ENCODE measurements at regions not wholly inside any gene's neighbourhood (a gene's known extent, or its start where the extent isn't known, plus 50 kb on each side); places are given as distances from the start of the nearest gene placed in this dataset.

DNA sequence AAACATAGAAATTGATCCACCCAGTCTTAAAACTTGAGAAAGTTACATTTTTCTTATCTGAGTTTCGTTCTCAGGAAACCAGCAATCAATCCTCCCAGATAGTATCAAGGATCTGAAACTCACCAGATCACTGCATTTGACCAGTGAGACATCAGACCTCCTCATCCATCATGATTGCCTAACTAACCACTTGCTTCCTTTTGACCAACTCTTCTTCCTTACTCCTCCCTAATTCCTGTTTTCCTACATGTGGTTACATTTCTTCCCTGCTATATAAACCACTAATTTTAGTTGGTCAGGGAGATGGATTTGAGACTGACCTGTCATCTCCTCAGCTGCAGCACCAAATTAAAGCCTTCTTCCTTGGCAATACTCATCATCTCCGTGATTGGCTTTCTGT lies 357.1 kb upstream of the POU3F2 start:
- DNase-seq, result no peak

DNA sequence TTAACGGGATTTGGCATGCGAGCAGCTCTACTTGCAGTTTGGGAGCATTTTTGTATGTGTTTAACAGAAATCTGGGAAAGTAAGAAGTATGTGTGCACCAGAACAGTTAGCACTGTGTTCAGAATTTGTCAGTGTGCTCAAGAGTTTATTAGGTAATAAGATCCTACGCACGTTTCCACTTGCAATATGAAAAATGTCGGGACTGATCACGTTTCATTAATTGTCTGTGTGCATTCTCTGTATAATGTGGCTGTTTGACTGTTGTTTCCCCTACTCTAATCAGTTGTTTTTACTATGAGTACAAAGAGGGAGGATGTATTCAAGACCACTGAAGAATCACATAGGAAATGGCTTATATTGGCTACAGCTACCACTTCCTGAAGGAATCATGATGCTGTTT lies 349.7 kb upstream of the POU3F2 start:
- DNase-seq, result no peak

DNA sequence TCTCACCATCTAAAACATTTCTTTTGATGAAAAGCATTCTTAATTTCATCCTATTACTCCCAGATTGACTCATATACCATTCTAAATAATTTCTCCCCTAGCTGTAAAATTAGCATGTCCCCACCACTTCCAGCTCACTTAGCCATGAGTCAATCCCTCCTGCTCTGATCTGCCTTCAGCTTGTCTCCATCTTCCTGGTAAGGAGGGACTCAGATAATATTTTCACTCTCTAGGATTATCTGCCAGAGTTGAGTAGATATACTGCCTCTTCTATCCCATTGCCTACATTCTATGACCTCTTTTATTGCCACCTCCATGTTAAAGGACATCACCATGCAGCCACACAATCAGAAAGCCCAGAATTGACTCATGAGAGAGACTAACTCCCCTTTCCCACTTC lies 348.8 kb upstream of the POU3F2 start:
- no peak for DNase-seq

DNA sequence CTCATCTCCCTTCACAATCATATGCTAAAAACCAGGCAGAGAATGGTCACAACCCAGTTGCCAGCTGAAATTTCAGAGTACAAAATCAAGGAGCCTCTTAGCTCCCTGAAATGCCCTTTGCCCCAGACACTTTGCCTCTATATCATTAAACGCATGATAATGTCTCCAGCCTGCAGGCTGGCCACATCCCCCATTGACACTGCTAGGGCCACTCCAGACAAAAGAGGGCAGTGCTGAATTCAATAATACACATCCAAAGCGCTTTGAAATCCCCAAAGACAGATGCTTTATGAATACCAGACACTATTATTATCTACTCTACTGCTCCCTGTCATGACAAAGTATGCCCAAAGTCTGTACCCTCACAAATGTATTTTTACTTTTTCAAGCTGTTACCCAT lies 348.3 kb upstream of the POU3F2 start:
- DNase-seq, result no peak

DNA sequence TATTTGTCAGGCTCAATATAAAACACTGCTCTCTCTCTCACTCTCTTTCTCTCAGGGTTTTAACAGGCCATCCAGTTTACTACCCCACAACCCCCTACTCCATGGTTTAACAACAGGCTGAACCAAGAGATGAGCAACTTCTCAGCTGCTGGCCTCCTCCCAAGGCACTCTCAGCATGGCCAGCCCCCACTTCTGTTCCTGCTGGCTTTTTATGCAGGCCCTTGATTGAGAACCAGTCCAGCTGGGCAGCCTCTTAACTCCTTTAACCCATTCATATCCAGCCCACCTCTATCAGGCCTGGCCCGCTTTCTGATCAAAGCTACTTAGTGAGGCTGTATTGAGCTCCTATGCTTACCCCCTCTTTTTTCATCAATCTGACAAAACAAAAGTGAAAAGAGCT lies 346.8 kb upstream of the POU3F2 start:
- peak; percentile 71 for DNase-seq

DNA sequence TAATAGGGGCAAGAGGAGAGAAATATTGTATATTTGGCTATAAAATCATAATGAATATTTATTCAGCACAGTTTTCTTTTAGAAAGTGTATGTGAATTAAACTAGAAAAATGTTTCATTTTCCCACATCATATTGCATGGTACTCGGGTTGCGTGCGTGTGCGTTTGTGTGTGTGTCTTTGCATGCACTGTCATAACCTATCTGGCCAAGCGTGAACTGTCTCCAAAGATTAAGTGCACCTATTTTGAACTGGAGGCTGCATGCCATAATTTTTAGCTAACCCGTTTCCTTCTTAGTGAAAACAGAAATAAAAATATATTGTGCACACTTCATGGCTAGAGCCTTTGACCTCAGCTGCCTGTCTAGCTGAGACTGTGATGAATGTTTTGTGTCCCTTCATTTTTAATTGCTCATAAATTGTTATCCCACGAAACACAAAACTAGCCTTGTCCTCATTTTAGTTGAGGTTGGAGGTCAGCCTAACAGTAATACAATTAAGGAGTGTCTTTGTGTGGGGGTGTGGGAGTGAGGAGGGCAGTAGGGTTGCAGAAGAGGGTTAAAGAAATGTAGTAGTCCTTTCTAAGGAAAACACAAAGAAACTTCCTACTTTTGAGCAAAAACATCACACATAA lies 336.1 kb upstream of the POU3F2 start:
- no peak for DNase-seq

DNA sequence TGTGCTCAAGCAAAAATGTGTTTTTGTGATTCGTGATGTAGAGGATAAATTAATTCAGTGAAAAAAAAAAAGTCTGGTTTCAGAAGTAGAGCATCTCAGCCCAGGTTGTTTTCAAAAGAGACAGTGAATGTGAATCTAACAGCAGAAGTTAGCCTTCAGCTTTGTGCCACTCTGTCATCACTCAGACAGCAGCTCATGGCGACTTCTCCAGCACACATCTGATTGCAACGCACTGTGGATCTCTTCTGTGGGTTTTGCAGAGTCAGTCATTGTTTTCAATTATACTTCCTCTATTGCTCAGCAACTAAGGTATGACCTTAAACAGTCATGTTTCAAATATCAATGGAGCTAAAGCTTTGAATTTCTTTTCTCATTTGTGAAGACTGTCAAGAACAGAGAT lies 335.5 kb upstream of the POU3F2 start:
- no peak for DNase-seq

DNA sequence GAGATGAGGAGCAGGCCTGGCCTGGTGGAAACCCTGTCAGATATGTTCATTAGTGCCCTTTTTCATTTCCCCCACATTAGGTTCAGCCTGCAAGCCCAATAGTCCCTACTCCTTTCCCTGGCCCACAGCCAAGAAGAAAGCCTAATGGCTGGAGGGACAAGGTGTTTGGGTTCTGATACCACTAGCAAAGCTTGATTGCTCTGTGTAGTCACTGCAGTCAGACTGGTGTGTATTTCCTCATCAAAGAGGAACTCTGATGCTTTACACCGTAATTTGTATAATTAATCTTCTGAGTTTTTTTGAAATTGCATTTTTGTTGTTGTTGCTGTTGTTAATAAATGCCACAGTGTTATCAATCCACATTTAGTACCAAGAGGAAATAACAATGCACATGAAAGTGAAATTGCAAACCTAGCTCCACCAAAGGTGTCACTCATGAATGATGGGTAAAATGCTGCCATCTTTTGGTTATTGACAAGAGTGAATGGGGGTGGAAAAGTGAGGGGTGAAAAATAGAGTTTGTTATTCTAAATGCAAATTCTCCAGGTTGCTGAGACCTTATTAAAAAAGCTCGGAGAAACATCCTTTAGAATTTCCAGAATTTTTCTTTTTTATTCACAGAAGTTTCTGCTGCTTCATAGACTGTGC lies 320.2 kb upstream of the POU3F2 start:
- DNase-seq, result peak; percentile 14

DNA sequence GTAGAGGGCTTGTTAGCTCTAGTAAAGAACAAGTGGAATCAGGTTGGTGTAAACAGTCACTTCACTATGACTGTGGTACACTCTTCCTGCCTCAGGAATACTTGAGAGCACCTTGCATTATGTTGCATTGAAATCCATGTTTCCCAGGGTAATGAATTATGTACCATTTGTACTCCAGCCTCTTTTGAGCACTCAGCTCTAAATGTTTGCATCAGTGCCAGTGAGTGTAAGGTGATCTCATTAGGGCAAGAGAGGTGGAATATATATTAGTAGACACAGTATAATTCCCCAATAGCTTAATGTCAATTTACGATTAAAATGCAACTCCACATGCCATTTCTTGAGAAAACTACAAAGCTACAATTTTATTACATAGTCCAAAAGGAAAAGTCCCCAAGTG lies 319.6 kb upstream of the POU3F2 start:
- DNase-seq, result no peak

DNA sequence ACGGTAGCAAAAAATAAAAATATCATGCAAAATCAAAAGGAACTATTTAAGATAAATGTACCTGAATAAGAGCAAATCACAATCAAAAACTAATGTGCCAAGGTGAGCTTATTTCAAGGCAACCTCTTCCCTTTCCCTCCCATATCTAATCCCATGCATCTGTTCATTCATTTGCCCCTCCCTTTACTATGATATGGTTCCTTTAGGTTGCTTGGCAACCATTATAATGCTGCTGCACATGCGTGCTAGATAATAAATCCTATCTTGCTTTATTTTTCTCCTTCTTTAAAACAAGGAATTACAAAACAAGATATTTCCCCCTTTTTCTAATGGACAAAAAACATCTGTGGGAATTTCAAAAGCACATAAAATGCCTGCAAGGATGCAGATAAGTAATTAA lies 318.2 kb upstream of the POU3F2 start:
- DNase-seq, result peak; percentile 93

DNA sequence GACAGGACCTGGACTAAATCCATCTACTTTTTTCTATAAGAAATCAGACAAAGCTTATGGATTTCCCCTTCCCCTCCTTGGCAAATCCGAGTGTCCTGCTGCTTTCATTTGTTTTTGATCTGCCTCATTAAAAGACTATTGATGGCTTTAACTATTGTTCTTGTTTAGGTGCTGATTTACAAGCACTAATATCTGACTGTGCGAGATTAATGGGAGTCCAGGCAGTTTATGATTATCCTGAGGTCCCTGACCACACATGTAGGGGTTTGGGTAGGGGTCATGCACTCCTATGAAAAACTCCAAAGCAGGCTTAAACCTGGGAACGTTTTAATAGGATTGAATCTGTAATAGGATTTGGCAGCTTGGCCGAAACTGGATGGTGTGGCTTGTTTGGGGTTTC lies 317.5 kb upstream of the POU3F2 start:
- DNase-seq, result peak; percentile 94

DNA sequence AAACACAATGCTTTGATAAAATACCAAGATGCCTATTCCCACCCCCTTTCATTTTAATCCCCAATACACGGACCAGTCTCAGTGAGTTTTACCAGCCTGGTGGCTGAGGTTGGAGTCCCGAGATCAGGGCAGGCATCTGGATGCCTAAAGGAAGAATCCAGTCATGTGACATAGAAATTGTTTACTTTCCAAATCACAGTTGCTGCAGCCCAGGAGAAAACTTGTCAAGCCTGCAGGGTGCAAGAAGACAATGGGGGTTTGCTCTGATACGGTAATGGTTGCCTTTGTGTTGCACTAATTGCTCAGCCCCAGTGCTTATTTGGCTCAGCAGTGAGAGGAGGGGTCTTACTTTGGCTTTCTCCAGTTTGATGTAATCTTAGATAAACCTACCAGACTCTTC lies 308.5 kb upstream of the POU3F2 start:
- peak; percentile 22 for DNase-seq

DNA sequence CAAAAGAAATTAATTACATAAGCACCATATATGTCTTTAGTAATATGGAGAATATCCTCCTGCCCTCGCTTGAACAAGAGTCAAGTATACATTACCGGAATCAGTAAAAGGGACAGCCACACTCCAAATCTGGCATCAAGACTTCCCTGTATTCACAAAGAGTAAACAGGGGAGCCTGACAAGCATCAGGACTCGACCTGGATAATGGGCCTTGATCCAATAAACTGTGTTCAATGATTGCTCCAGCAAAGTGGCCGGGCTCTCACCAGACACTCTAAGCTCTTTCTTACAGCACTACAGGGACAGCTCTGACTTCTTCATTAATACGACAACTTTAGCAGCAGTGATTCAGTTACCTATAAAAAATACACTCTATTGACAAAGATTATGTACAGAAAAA lies 307.9 kb upstream of the POU3F2 start:
- DNase-seq, result peak; percentile 90

DNA sequence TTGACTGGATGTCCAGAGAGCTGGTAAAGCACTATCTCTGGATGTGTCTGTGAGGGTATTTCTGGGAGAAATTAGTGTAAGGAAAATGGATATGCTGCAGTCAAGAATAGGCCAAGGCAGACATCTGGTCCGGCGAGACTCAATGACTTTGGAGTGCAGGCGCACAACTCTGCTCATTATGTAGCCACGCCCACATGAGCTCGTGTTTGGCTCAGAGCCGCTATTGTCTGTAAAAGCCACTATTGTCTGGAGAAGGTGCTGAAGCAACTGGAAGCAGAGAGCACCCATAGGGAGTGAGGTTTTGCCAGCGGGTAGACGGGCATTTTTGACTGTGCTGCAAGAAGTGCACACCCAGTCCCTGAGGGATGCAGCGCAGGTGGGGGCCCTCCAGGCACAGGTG lies 305.0 kb upstream of the POU3F2 start:
- DNase-seq, result no peak

DNA sequence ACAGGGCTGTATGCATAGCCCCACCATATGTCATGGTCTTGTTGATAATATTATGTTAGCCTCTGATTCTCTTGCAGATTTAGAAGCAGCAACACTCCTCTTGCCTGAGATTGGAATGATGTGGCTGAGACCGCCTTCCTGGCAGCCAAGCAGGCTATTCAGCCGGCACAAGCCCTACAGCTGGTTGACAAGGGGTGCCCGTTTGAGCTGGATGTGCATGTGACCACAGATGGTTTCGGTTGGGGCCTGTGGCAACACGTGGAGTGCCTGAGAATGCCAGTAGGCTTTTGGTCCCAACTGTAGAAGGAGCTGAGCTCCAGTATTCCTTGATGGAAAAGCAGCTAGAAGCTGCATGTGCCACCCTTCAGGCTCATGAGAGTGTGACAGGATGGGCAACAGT lies 303.6 kb upstream of the POU3F2 start:
- no peak for DNase-seq

DNA sequence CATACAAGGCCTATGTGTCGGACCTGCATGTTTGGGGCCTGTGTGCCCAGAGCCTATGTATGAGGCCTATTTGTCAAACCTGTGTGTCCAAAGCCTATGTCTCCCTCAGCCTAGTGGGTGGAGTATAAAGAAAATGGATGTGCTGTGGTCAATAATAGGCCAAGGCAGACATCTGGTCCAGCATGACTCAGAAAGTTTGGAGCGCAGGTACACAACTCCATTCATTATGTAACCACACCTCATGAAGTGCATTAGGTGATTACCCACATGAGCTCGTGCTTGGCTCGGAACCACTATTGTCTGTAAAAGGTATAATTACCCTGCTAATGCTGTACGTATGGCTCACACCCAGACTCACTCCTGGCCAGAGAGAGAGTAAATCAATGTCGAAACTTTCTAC lies 302.4 kb upstream of the POU3F2 start:
- DNase-seq, result no peak

DNA sequence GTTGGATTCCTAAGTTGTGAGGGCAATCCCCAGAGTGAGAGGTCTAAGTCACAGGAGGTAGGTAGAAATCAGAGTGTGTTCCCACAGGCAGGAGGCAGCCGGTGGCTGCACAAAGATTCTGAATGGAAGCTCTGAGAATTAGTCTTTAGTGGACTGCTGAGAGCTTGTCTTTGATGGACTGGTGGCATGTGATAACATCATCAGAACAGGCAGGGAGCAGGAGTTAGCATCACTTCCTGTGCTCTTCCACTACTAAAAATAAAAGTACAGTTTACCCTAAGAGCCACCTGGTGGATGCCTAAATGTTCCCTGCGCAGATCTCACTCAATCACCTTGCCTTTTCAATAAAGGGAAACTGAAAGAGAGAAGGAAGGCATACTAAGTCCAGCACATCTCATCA lies 294.6 kb upstream of the POU3F2 start:
- DNase-seq, result peak; percentile 9

DNA sequence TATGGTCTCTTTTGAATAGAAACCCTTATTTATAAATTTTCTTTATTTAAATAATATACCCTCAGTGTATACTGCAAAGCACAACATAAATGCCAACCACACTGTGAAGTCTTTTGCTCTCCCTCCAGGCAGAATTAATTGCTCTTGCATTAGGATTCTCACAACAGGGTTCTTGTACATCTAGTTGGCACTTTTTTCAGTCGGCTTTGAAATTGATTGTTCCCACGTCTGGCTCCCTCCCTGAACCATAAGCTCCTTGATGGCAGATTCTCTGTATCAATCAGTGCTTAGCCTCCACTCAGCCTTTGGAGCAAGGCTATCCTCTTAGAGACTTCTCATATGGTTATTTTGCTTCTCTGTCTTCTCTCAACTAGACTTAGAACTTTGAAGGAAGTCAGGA lies 288.0 kb upstream of the POU3F2 start:
- DNase-seq, result no peak

DNA sequence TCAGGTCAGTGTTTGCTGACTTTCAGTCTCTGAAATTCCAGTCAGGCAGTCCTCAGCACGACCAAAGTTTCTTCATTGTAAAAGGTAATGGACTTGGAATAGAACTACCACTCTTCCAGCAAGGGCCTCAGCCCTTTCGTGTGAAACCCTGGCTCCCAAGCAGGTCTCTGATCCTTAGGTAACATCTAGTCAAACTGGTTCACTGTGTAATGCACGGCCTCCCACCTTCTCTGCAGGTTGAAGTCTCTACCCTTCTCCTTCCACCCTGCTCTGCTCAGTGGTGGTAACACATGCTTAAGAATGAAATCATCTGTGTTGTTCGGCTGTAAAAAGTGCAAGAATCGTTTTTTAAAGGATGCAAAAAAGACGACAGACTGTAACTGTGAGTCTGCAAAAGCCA lies 287.2 kb upstream of the POU3F2 start:
- no peak for DNase-seq

DNA sequence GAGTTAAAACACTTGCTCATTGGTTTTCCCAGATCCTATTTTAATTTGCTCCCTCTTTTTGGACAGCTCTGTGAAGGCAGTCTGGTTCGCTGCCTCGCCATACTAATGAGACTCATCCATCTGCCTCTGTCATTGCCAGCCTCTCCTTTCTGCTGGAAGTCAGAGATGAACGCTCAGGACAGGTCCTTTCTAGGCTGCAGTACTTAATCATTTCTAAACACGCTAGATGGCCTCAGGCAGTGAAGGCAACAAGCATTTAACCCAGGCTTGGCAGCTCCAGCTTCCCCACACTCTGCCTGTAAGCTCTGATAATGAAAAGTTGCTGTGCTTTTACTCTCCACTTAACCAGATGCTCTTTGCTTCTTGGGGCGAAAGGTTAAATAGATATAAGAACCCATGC lies 286.7 kb upstream of the POU3F2 start:
- DNase-seq, result no peak

DNA sequence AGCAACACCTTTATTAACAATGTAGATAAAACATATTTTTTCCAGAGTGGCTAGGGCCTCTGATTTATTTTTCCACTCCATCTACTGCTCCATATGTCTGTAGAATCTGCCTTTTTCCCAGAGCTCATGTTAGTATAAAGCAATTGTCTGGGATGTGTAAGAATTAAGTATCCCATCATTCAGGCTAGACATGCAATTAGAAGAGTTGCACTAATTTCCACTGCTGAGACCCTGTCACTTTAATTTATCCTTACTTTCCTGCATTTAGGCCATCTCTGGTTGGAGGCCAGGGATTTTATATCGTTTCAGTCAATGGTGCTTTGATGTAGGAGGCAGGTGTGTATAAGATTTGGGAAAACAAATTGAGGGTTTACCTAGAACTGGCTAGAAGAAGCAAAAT lies 286.1 kb upstream of the POU3F2 start:
- DNase-seq, result no peak

DNA sequence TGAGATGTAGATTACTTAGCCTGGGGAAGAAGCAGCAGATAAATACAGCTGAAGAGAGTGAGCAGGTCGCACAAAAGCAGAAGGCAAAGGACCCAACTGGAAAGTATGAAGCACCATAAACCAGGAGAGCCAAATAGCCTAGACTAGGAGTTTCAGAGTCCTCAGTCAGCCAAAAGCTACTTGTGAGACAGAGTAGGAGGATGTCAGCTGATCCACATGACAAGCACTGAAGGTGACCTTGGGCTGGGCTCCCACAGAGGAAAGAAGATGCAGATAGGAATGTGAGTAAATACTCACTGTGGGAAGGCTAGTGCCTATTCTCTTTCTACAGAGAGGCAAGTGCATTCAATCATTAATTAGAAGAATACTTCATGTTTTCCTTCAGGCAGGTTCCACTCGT lies 274.0 kb upstream of the POU3F2 start:
- no peak for DNase-seq

DNA sequence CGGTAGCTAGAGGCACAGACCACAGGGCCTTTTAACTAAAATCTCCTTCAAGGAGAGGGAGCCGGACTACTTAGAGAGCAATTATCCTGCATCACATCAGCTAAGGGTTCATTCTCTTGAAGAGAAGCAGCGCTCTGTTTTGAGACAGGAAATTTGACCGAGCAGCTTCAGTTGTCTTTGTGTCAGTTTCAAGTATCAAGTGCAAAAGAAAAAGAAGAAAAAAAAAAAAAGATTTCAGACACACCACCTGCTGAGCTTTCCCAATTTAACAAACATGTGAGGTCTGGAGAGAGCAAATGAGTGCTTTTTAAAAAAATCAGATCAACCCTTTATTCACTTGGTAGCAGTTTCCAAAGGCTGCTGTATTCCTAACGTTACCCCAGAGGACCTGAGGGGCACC lies 273.5 kb upstream of the POU3F2 start:
- DNase-seq, result no peak

DNA sequence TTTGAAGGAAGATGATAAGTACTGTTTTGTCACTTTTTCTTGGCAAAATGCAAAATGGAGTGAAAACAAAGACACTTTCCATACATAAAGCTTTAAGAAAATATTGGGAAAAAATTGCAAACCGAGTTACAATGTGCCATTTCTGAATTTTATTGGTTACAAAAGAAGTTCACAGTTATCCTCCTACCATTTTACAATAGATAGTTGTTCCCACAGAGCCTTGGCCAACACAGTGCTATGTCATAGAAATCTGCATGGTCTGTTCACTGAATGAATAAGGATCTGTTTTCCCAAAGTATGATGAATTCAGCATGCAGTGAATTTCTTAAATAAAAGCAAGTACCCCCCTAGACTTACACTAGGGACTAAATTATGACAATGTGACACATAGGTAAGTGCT lies 268.2 kb upstream of the POU3F2 start:
- no peak for DNase-seq

DNA sequence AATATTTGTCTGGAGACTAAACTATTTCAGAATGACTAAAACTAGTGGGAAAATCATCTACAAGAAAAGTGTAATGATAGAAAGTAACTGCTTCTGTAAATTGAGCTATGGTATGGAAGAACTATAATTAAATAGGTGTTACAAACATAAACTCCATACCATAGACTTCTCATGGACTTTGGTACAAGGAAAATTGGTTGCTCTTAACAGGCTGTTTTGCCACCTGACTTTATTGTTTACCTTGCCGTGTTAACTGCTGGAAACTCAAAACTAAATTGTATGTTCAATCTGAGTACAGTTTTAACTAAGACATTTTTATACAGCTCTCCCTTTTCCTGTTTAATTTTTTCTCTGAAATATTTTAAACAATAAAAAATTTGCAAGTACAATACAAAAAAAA lies 261.8 kb upstream of the POU3F2 start:
- DNase-seq, result no peak
